GM19238 (cell line): ENCODE measurements at regions not wholly inside any gene's neighbourhood (a gene's known extent, or its start where the extent isn't known, plus 50 kb on each side); places are given as distances from the start of the nearest gene placed in this dataset.

Experiments used
- DNase-seq: peaks from one replicate; pipeline ENCODE4 v3.0.0; 2011; ENCODE audit warnings: low spot score; ENCODE audit not compliant: insufficient read length

DNA sequence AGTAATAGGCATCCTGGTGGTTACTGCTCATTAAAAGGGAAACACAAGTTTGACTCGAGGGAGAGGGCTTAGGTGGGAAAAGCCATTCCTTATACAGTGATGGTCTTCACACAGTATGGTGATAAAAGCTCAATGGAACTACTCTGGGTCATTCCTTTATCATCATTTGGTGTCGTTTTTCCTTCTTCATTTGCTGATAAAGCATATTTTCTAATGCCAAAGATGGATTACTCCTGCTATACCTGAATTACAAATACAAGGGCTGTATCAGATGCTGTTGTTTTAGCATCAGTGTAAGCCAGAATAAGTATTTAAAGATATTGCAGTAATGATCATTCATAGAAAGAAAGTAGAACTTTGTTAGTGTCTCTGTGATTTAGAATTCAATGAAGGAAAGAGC is 563.7 kb downstream of the PLCL1 start:
- DNase-seq = no peak

- DNase-seq = no peak
Measured at GRCh38 chr2:198362740-198363139, 558.3 kb downstream of the PLCL1 start.

- no peak for DNase-seq
Measured at GRCh38 chr2:198359308-198359707, 554.9 kb downstream of the PLCL1 start.

DNA sequence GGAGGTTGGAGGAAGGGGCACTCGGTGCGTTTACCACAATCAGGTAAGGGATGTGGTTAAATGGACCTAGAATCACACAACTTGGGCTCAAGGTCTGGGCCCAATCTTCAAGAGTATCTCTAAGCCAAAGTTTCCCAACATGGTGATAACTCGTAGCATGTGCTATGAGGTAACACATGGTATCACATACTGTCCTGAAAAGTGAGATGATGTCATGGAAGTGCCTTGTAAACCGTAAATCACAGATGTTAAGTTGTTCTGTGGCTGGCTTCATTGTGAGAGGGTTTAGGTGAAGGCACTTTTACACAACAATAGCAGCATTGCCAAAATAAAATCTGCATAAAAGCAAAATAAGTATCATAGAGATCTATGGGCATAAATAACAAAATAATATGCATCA is 551.8 kb downstream of the PLCL1 start:
- DNase-seq = no peak

GRCh38 chr2:198351647-198352046 is 547.3 kb downstream of the PLCL1 start:
- DNase-seq = no peak

DNA sequence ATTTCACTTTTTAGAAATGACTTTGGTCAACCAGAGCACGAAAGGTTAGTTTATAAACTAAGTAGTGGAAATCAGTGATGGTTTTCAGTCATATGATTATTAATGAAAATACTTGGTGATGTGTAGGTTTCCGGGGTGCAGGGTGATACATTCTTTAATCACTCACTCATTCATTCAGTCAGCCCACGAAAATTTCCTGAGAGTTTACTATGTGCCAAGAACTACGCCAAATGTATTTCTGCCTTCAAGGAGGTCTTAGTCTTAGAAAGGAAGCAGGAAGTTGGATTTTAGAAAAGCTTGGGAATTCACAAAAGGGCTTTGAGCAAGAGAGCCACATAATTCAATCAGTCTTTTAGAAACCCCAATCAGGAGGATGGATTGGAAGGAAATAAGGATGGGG is 543.6 kb downstream of the PLCL1 start:
- no peak for DNase-seq

DNA sequence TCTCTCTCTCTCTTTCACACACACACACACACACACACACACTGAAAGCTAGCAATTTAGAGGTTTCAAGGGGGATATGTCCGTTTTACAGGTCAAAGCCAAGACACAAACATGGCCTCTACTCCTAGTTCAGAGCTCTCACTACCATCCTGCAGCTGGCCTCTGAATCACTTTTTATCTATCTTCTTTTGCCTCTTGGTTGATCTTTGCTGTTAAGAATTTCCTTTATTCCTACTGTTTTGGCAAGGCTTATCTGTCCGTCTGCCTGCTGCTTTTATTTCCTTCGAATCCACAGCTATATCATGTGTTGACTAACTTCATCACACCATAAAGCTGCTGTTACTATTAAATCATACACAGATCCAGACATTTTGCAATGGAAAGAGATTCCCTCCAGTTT is 543.0 kb downstream of the PLCL1 start:
- no peak for DNase-seq

- no peak for DNase-seq
Measured at GRCh38 chr2:198343471-198343870, 539.1 kb downstream of the PLCL1 start.

DNA sequence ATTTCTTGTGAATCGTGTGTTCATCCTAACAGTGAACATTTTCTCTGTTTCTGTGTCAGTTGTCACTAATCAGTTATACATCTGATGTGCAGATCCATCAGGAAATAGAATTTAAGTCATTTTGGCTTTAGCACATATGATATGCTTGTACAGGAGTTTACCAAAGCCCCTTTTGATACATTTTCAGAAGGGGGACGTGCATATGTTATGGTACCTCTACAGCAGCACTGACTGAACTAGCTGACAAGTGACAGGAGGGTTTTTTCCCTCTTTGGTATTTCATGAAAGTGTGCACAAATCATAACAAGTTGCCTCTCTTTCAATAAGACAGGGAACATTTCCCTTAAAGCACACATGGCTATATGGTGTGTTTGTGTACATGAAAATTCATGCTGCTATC is 536.5 kb downstream of the PLCL1 start:
- no peak for DNase-seq

DNA sequence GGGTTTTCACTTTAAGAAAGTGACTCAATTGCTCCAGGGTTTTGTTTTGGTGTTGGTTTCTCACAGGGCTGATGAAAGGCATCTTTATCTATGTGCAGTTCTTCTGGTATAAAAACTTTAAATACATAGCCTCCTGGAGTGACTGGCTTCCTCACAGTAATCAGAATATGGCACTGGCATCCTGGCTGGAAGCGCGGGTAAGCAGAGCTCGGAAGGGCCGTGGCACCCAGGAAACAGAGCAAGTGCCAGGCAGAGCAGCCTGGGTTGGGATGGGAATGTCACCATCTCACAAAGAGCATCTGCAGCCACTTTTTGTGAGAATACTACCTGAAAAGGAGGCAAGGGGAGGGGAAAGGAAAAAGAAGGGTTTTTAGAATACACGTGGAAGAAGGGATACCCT is 534.7 kb downstream of the PLCL1 start:
- no peak for DNase-seq

GRCh38 chr2:198337368-198337767 is 533.0 kb downstream of the PLCL1 start:
- no peak for DNase-seq

- no peak for DNase-seq
Measured at GRCh38 chr2:198328454-198328853, 524.1 kb downstream of the PLCL1 start.

GRCh38 chr2:198327526-198327925 is 523.1 kb downstream of the PLCL1 start:
- DNase-seq = no peak

DNA sequence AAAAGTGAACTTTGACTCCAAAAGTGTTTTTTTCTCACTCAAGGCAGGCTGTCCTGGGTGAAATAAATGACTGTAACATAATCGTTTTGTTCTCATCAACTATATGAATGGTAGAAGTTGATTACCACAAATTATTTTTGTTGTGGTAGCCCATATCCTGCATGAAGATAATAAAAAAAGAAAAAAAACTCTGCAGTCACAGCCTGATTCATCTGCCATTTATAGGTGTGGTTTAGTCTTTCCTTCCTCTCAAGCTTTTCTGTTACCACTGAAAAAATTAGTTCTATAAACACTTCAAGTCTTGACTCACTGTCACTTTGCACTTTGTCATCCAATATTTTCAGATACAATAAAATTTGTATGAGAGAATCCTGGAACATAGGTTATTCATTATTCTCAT is 522.0 kb downstream of the PLCL1 start:
- DNase-seq = no peak

- no peak for DNase-seq
Measured at GRCh38 chr2:198325359-198325758, 521.0 kb downstream of the PLCL1 start.

DNA sequence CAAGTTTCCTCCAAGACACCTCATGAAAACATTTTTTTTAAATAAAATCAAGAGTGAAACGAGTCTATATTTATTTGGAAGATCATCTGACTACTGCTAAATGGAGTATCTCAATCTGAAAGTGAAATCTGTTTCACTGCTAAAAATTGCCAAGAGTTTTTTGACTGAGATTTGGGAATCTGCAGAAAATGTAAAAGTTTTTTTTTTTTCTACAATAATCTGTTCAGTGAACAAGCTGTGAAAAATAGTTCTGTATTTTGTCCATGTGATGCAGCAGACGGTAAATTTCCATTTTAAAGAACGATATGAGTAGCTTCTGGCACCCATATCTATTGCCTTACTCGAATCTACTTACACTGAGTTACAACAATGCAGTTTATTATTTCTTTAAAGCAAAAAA is 519.7 kb downstream of the PLCL1 start:
- no peak for DNase-seq

- no peak for DNase-seq
Measured at GRCh38 chr2:198322275-198322674, 517.9 kb downstream of the PLCL1 start.

GRCh38 chr2:198321522-198322088 is 517.2 kb downstream of the PLCL1 start:
- DNase-seq = no peak

DNA sequence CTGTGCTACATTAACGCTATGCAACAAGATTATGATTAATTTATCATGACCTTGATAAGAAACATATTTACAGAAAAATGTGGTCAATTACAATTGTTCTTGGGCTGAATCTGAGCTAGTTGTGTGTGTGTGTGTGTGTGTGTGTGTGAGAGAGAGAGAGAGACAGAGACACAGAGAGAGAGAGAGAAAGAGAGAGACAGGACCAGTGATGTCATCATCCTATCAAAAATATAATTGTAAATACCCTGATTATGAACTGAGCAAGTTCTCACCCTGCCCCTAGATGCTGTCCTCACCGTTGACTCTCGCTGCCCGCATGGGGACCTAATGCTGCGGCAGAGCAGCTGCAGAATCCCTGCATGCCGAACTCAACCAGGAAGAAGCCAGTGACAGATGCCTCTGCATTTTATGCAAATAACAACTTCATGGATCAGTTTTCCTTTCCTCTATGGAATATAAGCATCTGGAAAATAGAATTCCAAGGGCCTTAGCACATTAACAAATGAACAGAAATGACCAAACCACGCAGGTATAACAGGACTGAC is 512.5 kb downstream of the PLCL1 start:
- no peak for DNase-seq

DNA sequence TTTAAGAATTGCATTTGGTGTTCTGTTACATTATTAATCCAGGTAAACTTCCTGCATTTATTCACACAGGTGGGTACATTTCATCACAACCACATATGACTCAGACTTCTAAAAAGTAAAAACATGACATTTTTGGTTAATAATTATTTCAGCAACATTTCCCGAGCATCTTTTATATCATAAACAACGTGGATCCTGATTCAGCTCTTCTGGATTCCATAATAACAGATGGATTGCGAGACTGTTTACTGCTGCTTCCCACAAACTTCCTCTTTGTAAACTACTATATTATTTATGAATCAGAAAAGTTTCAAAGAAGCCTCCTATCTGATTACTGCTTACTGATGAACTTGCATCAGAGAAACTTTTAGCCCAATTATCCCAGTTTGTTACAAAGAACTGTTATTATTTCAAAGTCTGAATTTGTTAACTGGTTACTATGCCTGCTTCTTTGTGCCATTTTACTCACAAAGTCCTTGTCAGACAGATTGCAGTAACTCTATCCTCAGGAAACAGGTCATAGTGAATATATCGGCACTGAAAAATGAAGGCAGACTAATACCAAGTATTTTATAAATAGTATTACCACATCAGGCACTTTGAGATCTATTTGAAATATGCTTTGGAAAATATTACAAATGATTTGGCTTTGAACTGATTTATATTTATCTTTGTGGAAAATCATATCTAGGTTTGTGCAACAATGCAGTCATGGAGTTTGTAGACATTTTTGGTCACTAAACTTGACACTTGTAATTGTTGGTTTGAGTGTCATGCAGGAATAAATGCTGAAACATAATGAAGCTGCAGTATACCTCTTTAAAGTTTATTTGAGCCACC is 511.6 kb downstream of the PLCL1 start:
- no peak for DNase-seq

GRCh38 chr2:198314559-198315153 is 510.3 kb downstream of the PLCL1 start:
- DNase-seq = no peak
